DOHH2 (cell line): ENCODE measurements at regions not wholly inside any gene's neighbourhood (a gene's known extent, or its start where the extent isn't known, plus 50 kb on each side); places are given as distances from the start of the nearest gene placed in this dataset.

Experiments
- EZH2phosphoT487 ChIP-seq: fragments of 200-600 bp; sonication (generic); IDR thresholded peaks from 2 replicates; pipeline ENCODE4 v1.6.1; 2017; ENCODE audit warnings: borderline replicate concordance, mild to moderate bottlenecking, antibody characterized with exemption, low read length, moderate library complexity, mixed read lengths
- TF ChIP-seq, protein P1 (sequence below): fragments of 200-600 bp; sonication (generic); IDR thresholded peaks from one replicate; pipeline ENCODE4 v1.5.1; 2014; ENCODE audit warnings: antibody characterized with exemption, mild to moderate bottlenecking, low read depth, low read length; ENCODE audit not compliant: poor library complexity, severe bottlenecking

DNA sequence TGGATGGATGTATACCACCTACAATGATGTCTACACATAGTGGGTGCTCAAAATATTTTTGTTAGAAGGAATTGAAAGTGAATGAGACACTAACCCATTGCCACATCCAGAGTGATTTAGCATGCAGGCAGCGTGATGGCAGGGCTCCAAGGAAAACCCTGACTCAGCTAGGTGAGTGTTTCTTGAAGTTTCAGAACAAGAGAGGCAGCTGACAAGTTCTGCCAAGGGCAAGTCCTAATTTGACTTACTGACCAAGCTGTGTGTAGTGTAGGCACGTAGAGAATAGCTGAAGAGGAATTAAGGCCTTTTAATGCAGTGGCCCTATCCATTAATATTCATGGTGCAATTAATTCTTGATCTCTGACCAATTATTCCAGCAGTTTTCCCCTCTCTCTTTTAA is 107.8 kb upstream of the ATP10B start:
- TF ChIP-seq, protein P1, sequence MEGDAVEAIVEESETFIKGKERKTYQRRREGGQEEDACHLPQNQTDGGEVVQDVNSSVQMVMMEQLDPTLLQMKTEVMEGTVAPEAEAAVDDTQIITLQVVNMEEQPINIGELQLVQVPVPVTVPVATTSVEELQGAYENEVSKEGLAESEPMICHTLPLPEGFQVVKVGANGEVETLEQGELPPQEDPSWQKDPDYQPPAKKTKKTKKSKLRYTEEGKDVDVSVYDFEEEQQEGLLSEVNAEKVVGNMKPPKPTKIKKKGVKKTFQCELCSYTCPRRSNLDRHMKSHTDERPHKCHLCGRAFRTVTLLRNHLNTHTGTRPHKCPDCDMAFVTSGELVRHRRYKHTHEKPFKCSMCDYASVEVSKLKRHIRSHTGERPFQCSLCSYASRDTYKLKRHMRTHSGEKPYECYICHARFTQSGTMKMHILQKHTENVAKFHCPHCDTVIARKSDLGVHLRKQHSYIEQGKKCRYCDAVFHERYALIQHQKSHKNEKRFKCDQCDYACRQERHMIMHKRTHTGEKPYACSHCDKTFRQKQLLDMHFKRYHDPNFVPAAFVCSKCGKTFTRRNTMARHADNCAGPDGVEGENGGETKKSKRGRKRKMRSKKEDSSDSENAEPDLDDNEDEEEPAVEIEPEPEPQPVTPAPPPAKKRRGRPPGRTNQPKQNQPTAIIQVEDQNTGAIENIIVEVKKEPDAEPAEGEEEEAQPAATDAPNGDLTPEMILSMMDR = no peak
- no peak for TF ChIP-seq EZH2phosphoT487
